H1 (cell line): ENCODE measurements at regions not wholly inside any gene's neighbourhood (a gene's known extent, or its start where the extent isn't known, plus 50 kb on each side); places are given as distances from the start of the nearest gene placed in this dataset.

Experiments used
- CTCF ChIA-PET: fragments of 300-600 bp; sonication (Branson Sonifier 250); formaldehyde crosslinking; loops from one replicate; lab custom pipeline; 2021; ENCODE audit not compliant: partially characterized antibody; lab: Charles Lee
- POLR2A ChIA-PET: fragments of 300-600 bp; sonication (Branson Sonifier 250); formaldehyde crosslinking; loops from one replicate; lab custom pipeline; 2021; ENCODE audit warnings: inconsistent platforms; ENCODE audit not compliant: partially characterized antibody; lab: Charles Lee
- DNase-seq, 2 experiments: peaks; one replicate each; pipeline versions ENCODE4 v3.0.0 to v3.0.0-alpha.2; 2010 to 2022; ENCODE audit warnings: low spot score in 2 of 2, low read depth in 1 of 2, mixed read lengths in 1 of 2
- FAIRE-seq: peaks from 2 replicates; lab custom pipeline; 2011; peaks lifted over from hg19 to GRCh38; lab: Jason Lieb, UNC
- H2AFZ ChIP-seq: 2 replicates; pipeline ENCODE4 v1.8.1; 2012; ENCODE audit warnings: low read length, inconsistent platforms
- H2AK5ac ChIP-seq: 2 replicates; pipeline ENCODE4 v1.6.1; 2013; ENCODE audit warnings: low read depth, low read length
- H2BK120ac ChIP-seq: replicated peaks from 2 replicates; pipeline ENCODE3; 2013; ENCODE audit warnings: low read depth, low read length, inconsistent platforms
- H2BK12ac ChIP-seq: 2 replicates; pipeline ENCODE4 v1.6.1; 2013; ENCODE audit warnings: low read depth, low read length
- H2BK15ac ChIP-seq: 2 replicates; pipeline ENCODE4 v1.6.1; 2013; ENCODE audit warnings: low read length
- H2BK20ac ChIP-seq: 2 replicates; pipeline ENCODE4 v1.6.1; 2013; ENCODE audit warnings: low read length
- H2BK5ac ChIP-seq: 2 replicates; pipeline ENCODE4 v1.6.1; 2013; ENCODE audit warnings: low read depth, low read length
- H3K14ac ChIP-seq: 2 replicates; pipeline ENCODE4 v1.6.1; 2013; ENCODE audit warnings: inconsistent platforms; ENCODE audit not compliant: insufficient read length
- H3K18ac ChIP-seq: 2 replicates; pipeline ENCODE4 v1.6.1; 2013; ENCODE audit warnings: low read length; ENCODE audit errors: extremely low read depth
- H3K23ac ChIP-seq: 2 replicates; pipeline ENCODE4 v1.6.1; 2013; ENCODE audit warnings: inconsistent platforms; ENCODE audit not compliant: insufficient read length
- H3K23me2 ChIP-seq: 2 replicates; pipeline ENCODE4 v1.6.1; 2013; ENCODE audit warnings: low read depth, low read length
- H3K27ac ChIP-seq: 2 replicates; pipeline ENCODE4 v1.6.1; 2011; ENCODE audit warnings: low read depth, low read length, inconsistent platforms
- H3K27me3 ChIP-seq, 4 experiments: replicated peaks in 1 of 4; 1 replicate in 1 of 4; 2 replicates in 3 of 4; pipeline versions ENCODE4 v1.6.1 to v1.8.1; 2011 to 2013; ENCODE audit warnings: low read length in 3 of 4, mild to moderate bottlenecking in 3 of 4, inconsistent platforms in 2 of 4, mixed read lengths in 2 of 4, moderate library complexity in 1 of 4; ENCODE audit not compliant: control insufficient read depth in 3 of 4, insufficient read depth in 3 of 4; ENCODE audit errors: extremely low read depth in 1 of 4
- H3K36me3 ChIP-seq, 4 experiments: 2 replicates each; pipeline versions ENCODE4 v1.6.1 to v1.8.1; 2011 to 2013; ENCODE audit warnings: mild to moderate bottlenecking in 4 of 4, low read length in 3 of 4, moderate library complexity in 2 of 4, control low read depth in 1 of 4, inconsistent platforms in 1 of 4; ENCODE audit not compliant: insufficient read depth in 4 of 4, control insufficient read depth in 2 of 4
- H3K4ac ChIP-seq: replicated peaks from 2 replicates; pipeline ENCODE3; 2013; ENCODE audit warnings: low read length, low read depth, mixed read lengths, inconsistent platforms; ENCODE audit not compliant: insufficient read length
- H3K4me1 ChIP-seq, 4 experiments: replicated peaks in 1 of 4; 1 replicate in 1 of 4; 2 replicates in 3 of 4; pipeline versions ENCODE4 v1.6.1 to v1.8.1; 2011 to 2013; ENCODE audit warnings: low read length in 3 of 4, inconsistent platforms in 2 of 4, mixed read lengths in 1 of 4; ENCODE audit not compliant: insufficient read depth in 4 of 4, control insufficient read depth in 3 of 4
- H3K4me2 ChIP-seq, 2 experiments: 2 replicates each; pipeline versions ENCODE4 v1.6.1 to v1.8.1; 2011 to 2013; ENCODE audit warnings: low read depth in 2 of 2, low read length in 2 of 2, control low read depth in 1 of 2, inconsistent platforms in 1 of 2, mild to moderate bottlenecking in 1 of 2; ENCODE audit not compliant: insufficient read depth in 1 of 2
- H3K4me3 ChIP-seq, 4 experiments: fragments of 200-600, 300-600 bp in 1 of 4; sonication (generic), shearing (Covaris generic), sonication (Bioruptor Twin) in 1 of 4; 2 replicates each; pipeline versions ENCODE4 v1.5.1 to v1.8.1; 2011 to 2016; ENCODE audit warnings: low read length in 4 of 4, low read depth in 3 of 4, control low read depth in 2 of 4, inconsistent platforms in 2 of 4, mild to moderate bottlenecking in 2 of 4, mixed read lengths in 1 of 4, moderate library complexity in 1 of 4; ENCODE audit not compliant: insufficient read depth in 2 of 4; ENCODE audit errors: extremely low read depth in 1 of 4
- H3K56ac ChIP-seq: replicated peaks from 2 replicates; pipeline ENCODE3; 2013; ENCODE audit warnings: low read depth, mild to moderate bottlenecking, mixed read lengths, low read length, inconsistent platforms; ENCODE audit not compliant: insufficient read length
- H3K79me1 ChIP-seq: 2 replicates; pipeline ENCODE4 v1.6.1; 2013; ENCODE audit warnings: low read depth, low read length, control low read depth
- H3K79me2 ChIP-seq, 2 experiments: 2 replicates each; pipeline versions ENCODE4 v1.6.1 to v1.8.1; 2012 to 2013; ENCODE audit warnings: low read length in 2 of 2, mild to moderate bottlenecking in 2 of 2, inconsistent platforms in 1 of 2; ENCODE audit not compliant: insufficient read depth in 2 of 2, control insufficient read depth in 1 of 2
- H3K9ac ChIP-seq, 4 experiments: replicated peaks in 1 of 4; 1 replicate in 1 of 4; 2 replicates in 3 of 4; pipeline versions ENCODE4 v1.6.1 to v1.8.1; 2011 to 2013; ENCODE audit warnings: low read depth in 3 of 4, low read length in 3 of 4, control low read depth in 2 of 4, mild to moderate bottlenecking in 2 of 4, moderate library complexity in 2 of 4, inconsistent platforms in 1 of 4; ENCODE audit errors: extremely low read depth in 1 of 4
- H3K9me3 ChIP-seq, 2 experiments: 2 replicates each; pipeline versions ENCODE4 v1.6.1 to v1.8.1; 2012 to 2013; ENCODE audit warnings: mild to moderate bottlenecking in 2 of 2, moderate library complexity in 2 of 2, control low read depth in 1 of 2, inconsistent platforms in 1 of 2, low read depth in 1 of 2, low read length in 1 of 2, mixed read lengths in 1 of 2; ENCODE audit not compliant: insufficient read depth in 2 of 2
- H4K20me1 ChIP-seq, 2 experiments: replicated peaks in 1 of 2; 2 replicates each; pipeline versions ENCODE3 to v1.8.1; 2011 to 2013; ENCODE audit warnings: inconsistent platforms in 2 of 2, low read length in 2 of 2, mild to moderate bottlenecking in 1 of 2; ENCODE audit not compliant: insufficient read depth in 2 of 2, control insufficient read depth in 1 of 2
- H4K5ac ChIP-seq: 2 replicates; pipeline ENCODE4 v1.6.1; 2013; ENCODE audit warnings: low read length, low read depth, mixed read lengths, inconsistent platforms; ENCODE audit not compliant: insufficient read length
- H4K8ac ChIP-seq: 2 replicates; pipeline ENCODE4 v1.8.0; 2013; ENCODE audit warnings: mild to moderate bottlenecking, moderate library complexity, low read length, inconsistent platforms; ENCODE audit not compliant: insufficient read depth; ENCODE audit errors: extremely low read depth
- H4K91ac ChIP-seq: replicated peaks from 2 replicates; pipeline ENCODE3; 2013; ENCODE audit warnings: low read length, mixed read lengths, inconsistent platforms; ENCODE audit not compliant: insufficient read length
- BCL11A ChIP-seq, 2 experiments: IDR thresholded peaks; one replicate each; pipeline ENCODE4 v1.6.1; 2011; ENCODE audit warnings: low read depth in 2 of 2, low read length in 2 of 2, mild to moderate bottlenecking in 2 of 2
- CBX5 ChIP-seq: fragments of 300-800, 300-1000 bp; sonication (generic); IDR thresholded peaks from 2 replicates; pipeline ENCODE4 v1.7.1; 2016; ENCODE audit warnings: antibody characterized with exemption, low read length, low read depth
- CEBPB ChIP-seq: IDR thresholded peaks from 2 replicates; pipeline ENCODE4 v1.6.1; 2012; ENCODE audit warnings: low read depth, low read length
- CHD1 ChIP-seq: IDR thresholded peaks from 2 replicates; pipeline ENCODE4 v1.6.1; 2012; ENCODE audit warnings: low read depth, low read length, improper control_type of control experiment
- EZH2 ChIP-seq: fragments of 200-600 bp; sonication (generic); IDR thresholded peaks from 2 replicates; pipeline ENCODE4 v1.7.1; 2012; ENCODE audit warnings: low read depth, mild to moderate bottlenecking, moderate library complexity, low read length, inconsistent platforms; ENCODE audit not compliant: severe bottlenecking
- JUN ChIP-seq: IDR thresholded peaks from 2 replicates; pipeline ENCODE4 v1.6.1; 2011; ENCODE audit warnings: low read depth, mild to moderate bottlenecking, improper control_type of control experiment, low read length
- POLR2A ChIP-seq, 2 experiments: IDR thresholded peaks; 1 replicate in 1 of 2; 2 replicates in 1 of 2; pipeline ENCODE4 v1.6.1; 2011; ENCODE audit warnings: low read depth in 2 of 2, low read length in 2 of 2, mild to moderate bottlenecking in 2 of 2; ENCODE audit errors: control extremely low read depth in 1 of 2
- SP2 ChIP-seq: IDR thresholded peaks from 2 replicates; pipeline ENCODE4 v1.6.1; 2012; ENCODE audit warnings: mild to moderate bottlenecking, low read length, inconsistent platforms
- SP4 ChIP-seq: IDR thresholded peaks from 2 replicates; pipeline ENCODE4 v1.6.1; 2012; ENCODE audit warnings: low read length, inconsistent platforms
- YY1 ChIP-seq: IDR thresholded peaks from 2 replicates; pipeline ENCODE4 v1.6.1; 2011; ENCODE audit warnings: low read depth, mild to moderate bottlenecking, low read length
- ZNF274 ChIP-seq: IDR thresholded peaks from 2 replicates; pipeline ENCODE4 v1.7.0; 2012; ENCODE audit warnings: low read length, borderline replicate concordance; ENCODE audit errors: extremely low read depth
- WGBS, 2 experiments: shearing (Covaris generic) in 1 of 2; methylation state at CpG; one replicate each; pipeline versions ENCODE4 v1.1.6 to v1.1.7; 2013 to 2015; ENCODE audit warnings: low lambda C conversion rate in 2 of 2, mixed read lengths in 2 of 2, inconsistent platforms in 1 of 2, low coverage in 1 of 2, missing lambda C conversion rate in 1 of 2; ENCODE audit not compliant: insufficient replicate concordance in 2 of 2, insufficient coverage in 1 of 2, insufficient read length in 1 of 2; ENCODE audit errors: extremely low coverage in 1 of 2, missing lambda C conversion rate in 1 of 2; 5-methylcytosine and 5-hydroxymethylcytosine counted together
- TF ChIP-seq, protein P1 (sequence below): IDR thresholded peaks from 2 replicates; pipeline ENCODE4 v1.6.1; 2012; ENCODE audit warnings: low read length, inconsistent platforms

DNA sequence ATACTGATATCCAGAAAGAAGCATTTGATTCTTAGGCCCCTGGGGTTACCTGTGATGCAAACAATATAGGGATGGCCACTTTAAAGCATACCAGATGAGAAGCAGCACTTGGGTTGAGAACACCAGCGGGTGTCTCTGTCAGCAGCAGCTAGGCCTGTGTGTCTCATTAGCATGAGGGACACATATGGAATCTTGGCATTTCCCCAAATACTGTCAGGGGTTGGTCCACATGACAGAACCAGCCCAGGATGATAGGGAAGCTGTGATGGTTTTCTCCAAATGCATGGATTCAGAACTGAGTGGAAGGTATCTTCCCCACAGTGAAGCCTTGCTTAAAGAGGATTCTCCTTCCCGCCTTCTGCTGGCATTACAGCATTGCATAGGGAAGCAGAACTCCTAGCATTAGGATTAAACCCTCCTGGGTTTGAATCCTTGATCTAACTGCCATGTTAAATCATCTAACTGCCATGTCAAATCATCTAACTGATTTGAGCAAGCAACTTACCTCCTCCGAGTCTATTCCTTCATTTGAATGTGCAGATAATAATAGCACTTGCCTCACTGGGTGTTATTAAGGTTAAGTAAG lies 111.5 kb upstream of the WSCD2 start:
- H2BK120ac ChIP-seq, result no peak overlapping the region
- CTCF ChIA-PET, result interaction anchor here (0.9 to 2.8 kb wide), 4 partner anchors 25 to 47 kb away, joined by 3 to 15 read pairs (median 4); no protein-coding TSS in a partner anchor
- H3K79me2 ChIP-seq, result no peaks in the 10 kb centered on the region
- no peak overlapping the region for H3K56ac ChIP-seq
- H3K14ac ChIP-seq, result no peak overlapping the region
- H4K8ac ChIP-seq, result no peak overlapping the region
- no peak overlapping the region for H2AK5ac ChIP-seq
- H2AFZ ChIP-seq, result 0 out of 2 replicates have a peak overlapping the region, but pooled peaks have one; percentile 52
- no peak overlapping the region for H3K4me3 ChIP-seq
- no peak overlapping the region for H2BK20ac ChIP-seq
- no peak overlapping the region for H4K91ac ChIP-seq
- no peak overlapping the region for H3K9ac ChIP-seq
- no peak overlapping the region for H3K23ac ChIP-seq
- H2BK12ac ChIP-seq, result no peak overlapping the region
- H3K23me2 ChIP-seq, result peaks cover 7% of the 10 kb centered on the region; the same call in 1 of the 2 replicates
- TF ChIP-seq CEBPB (no peak), SP2 (no peak), BCL11A (IDR thresholded peaks at IDR 0.05; ENCODE audit: low read depth in 2 of 2, low read length in 2 of 2) (no peak), YY1 (no peak), CHD1 (no peak), CBX5 (no peak), SP4 (no peak), JUN (no peak), POLR2A (IDR thresholded peaks at IDR 0.05; ENCODE audit: control extremely low read depth in 1 of 2, low read depth in 2 of 2, low read length in 2 of 2) (no peak), EZH2 (no peak), ZNF274 (no peak)
- TF ChIP-seq, protein P1, sequence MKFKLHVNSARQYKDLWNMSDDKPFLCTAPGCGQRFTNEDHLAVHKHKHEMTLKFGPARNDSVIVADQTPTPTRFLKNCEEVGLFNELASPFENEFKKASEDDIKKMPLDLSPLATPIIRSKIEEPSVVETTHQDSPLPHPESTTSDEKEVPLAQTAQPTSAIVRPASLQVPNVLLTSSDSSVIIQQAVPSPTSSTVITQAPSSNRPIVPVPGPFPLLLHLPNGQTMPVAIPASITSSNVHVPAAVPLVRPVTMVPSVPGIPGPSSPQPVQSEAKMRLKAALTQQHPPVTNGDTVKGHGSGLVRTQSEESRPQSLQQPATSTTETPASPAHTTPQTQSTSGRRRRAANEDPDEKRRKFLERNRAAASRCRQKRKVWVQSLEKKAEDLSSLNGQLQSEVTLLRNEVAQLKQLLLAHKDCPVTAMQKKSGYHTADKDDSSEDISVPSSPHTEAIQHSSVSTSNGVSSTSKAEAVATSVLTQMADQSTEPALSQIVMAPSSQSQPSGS, result no peak
- 72% methylated on average over 3 of the region's 3 CpGs; no CpG with 5 or more reads in 1 of the 2 experiments for WGBS, 2 experiments
- peaks cover 0 to 3% of the 10 kb centered on the region in 2 experiments for H4K20me1 ChIP-seq
- no peaks in the 10 kb centered on the region for H3K79me1 ChIP-seq
- FAIRE-seq (no peak), DNase-seq (no peak)
- no peaks in the 10 kb centered on the region for H3K4me1 ChIP-seq
- H3K18ac ChIP-seq, result no peak overlapping the region
- no peak overlapping the region for H3K27ac ChIP-seq
- H2BK5ac ChIP-seq, result no peak overlapping the region
- POLR2A ChIA-PET, result no interaction called here
- H4K5ac ChIP-seq, result no peak overlapping the region
- no peak overlapping the region for H3K4me2 ChIP-seq
- no peaks in the 10 kb centered on the region for H3K36me3 ChIP-seq
- no peak overlapping the region for H3K4ac ChIP-seq
- H3K27me3 ChIP-seq, result no peaks in the 10 kb centered on the region
- H2BK15ac ChIP-seq, result no peak overlapping the region
- H3K9me3 ChIP-seq, result no peaks in the 10 kb centered on the region
